Suprapubic skin (tissue), 4 donors: ENCODE measurements at regions not wholly inside any gene's neighbourhood (a gene's known extent, or its start where the extent isn't known, plus 50 kb on each side); places are given as distances from the start of the nearest gene placed in this dataset.

ENCODE experiments used
- EP300 ChIP-seq: sonication (generic); formaldehyde crosslinking; IDR thresholded peaks from one replicate; pipeline ENCODE4 v1.6.1; 2017; ENCODE audit warnings: antibody characterized with exemption
- POLR2A ChIP-seq, 2 donors: fragments of 450-650 bp; IDR thresholded peaks; one replicate each; pipeline ENCODE4 v1.6.1; 2017; ENCODE audit warnings: antibody characterized with exemption in 2 of 2, mild to moderate bottlenecking in 2 of 2, moderate library complexity in 2 of 2
- POLR2AphosphoS5 ChIP-seq, 3 donors: sonication (generic); formaldehyde crosslinking; IDR thresholded peaks; one replicate each; pipeline ENCODE4 v1.6.1; 2017; ENCODE audit warnings: antibody characterized with exemption in 3 of 3
- TF ChIP-seq, protein P1 (sequence below), 2 donors: fragments of 200-600 bp in 1 of 2; fragments of 450-650 bp in 1 of 2; sonication (generic) in 1 of 2; IDR thresholded peaks; one replicate each; pipeline ENCODE4 v1.5.1; 2016 to 2019; ENCODE audit warnings: antibody characterized with exemption in 2 of 2, mild to moderate bottlenecking in 1 of 2, moderate library complexity in 1 of 2

DNA sequence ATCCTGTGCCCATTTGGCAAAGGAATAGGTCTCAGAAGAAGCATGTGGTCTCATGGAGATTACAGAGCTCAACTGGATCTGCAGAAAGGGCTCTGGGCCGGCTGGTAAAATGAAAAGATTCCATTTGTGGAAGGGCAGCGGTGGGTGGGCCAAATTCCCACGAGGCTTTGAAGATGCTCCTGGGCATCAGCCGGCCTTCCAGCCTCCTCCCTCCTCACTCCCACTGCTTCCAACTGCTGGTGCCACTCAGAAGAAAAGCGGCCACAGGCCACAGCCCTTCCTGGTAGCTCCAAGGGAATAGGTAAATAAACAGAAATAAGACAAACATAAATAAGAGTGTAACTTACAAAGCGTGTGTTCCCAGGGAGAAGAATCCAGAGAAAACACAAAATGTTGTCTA, 136.3 kb upstream of the SLC44A3 start:
- TF ChIP-seq, protein P1, sequence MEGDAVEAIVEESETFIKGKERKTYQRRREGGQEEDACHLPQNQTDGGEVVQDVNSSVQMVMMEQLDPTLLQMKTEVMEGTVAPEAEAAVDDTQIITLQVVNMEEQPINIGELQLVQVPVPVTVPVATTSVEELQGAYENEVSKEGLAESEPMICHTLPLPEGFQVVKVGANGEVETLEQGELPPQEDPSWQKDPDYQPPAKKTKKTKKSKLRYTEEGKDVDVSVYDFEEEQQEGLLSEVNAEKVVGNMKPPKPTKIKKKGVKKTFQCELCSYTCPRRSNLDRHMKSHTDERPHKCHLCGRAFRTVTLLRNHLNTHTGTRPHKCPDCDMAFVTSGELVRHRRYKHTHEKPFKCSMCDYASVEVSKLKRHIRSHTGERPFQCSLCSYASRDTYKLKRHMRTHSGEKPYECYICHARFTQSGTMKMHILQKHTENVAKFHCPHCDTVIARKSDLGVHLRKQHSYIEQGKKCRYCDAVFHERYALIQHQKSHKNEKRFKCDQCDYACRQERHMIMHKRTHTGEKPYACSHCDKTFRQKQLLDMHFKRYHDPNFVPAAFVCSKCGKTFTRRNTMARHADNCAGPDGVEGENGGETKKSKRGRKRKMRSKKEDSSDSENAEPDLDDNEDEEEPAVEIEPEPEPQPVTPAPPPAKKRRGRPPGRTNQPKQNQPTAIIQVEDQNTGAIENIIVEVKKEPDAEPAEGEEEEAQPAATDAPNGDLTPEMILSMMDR (IDR thresholded peaks at IDR 0.05): no peak
- no peak for TF ChIP-seq EP300
- no peak for TF ChIP-seq POLR2A (IDR thresholded peaks at IDR 0.05)
- TF ChIP-seq POLR2AphosphoS5 (IDR thresholded peaks at IDR 0.05): no peak
